ENCODE measurements at regions not wholly inside any gene's neighbourhood (a gene's known extent, or its start where the extent isn't known, plus 50 kb on each side); places are given as distances from the start of the nearest gene placed in this dataset.

- no peak overlapping the region for H3K4me2 ChIP-seq (ENCODE audit: low read length)
- H3K9me3 ChIP-seq (ENCODE audit: control insufficient read depth, insufficient read depth, low read length), result no peaks in the 10 kb centered on the region
- no peak overlapping the region for H3K27ac ChIP-seq (ENCODE audit: low read depth, low read length)
- no peaks in the 10 kb centered on the region for H3K36me3 ChIP-seq (ENCODE audit: control insufficient read depth, low read length)
- no peak overlapping the region for H3K4me3 ChIP-seq (ENCODE audit: low read length)
- no peaks in the 10 kb centered on the region for H3K27me3 ChIP-seq (ENCODE audit: control insufficient read depth, low read length)
- H3K4me1 ChIP-seq (ENCODE audit: control insufficient read depth, low read length), result peaks cover 21% of the 10 kb centered on the region
- no peaks in the 10 kb centered on the region for H3K79me2 ChIP-seq (ENCODE audit: control insufficient read depth, low read length)
- no peaks in the 10 kb centered on the region for H3K9me2 ChIP-seq (replicated peaks; ENCODE audit: control insufficient read depth, low read length)
- H3F3A ChIP-seq (ENCODE audit: control insufficient read depth, insufficient read depth), result no peaks in the 10 kb centered on the region
- TF ChIP-seq, protein P1, sequence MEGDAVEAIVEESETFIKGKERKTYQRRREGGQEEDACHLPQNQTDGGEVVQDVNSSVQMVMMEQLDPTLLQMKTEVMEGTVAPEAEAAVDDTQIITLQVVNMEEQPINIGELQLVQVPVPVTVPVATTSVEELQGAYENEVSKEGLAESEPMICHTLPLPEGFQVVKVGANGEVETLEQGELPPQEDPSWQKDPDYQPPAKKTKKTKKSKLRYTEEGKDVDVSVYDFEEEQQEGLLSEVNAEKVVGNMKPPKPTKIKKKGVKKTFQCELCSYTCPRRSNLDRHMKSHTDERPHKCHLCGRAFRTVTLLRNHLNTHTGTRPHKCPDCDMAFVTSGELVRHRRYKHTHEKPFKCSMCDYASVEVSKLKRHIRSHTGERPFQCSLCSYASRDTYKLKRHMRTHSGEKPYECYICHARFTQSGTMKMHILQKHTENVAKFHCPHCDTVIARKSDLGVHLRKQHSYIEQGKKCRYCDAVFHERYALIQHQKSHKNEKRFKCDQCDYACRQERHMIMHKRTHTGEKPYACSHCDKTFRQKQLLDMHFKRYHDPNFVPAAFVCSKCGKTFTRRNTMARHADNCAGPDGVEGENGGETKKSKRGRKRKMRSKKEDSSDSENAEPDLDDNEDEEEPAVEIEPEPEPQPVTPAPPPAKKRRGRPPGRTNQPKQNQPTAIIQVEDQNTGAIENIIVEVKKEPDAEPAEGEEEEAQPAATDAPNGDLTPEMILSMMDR (IDR thresholded peaks at IDR 0.05; ENCODE audit: low read depth, low read length, poor library complexity, severe bottlenecking), result no peak
- no peak for TF ChIP-seq EZH2phosphoT487 (IDR thresholded peaks at IDR 0.05; ENCODE audit: borderline replicate concordance, low read length)
- no peaks in the 10 kb centered on the region for H4K20me1 ChIP-seq (ENCODE audit: control insufficient read depth, insufficient read depth, low read depth, low read length)
These were observed 432.1 kb downstream of the LPIN1 start for GRCh38 chr2:12178289-12179080.

- Histone ChIP-seq H3K4me1 (ENCODE audit: control insufficient read depth, low read length) (peaks cover 21% of the 10 kb centered on the region), H3F3A (ENCODE audit: control insufficient read depth, insufficient read depth) (no peaks in the 10 kb centered on the region), H3K9me3 (ENCODE audit: control insufficient read depth, insufficient read depth, low read length) (no peaks in the 10 kb centered on the region), H4K20me1 (ENCODE audit: control insufficient read depth, insufficient read depth, low read depth, low read length) (no peaks in the 10 kb centered on the region), H3K27ac (ENCODE audit: low read depth, low read length) (no peak overlapping the region), H3K27me3 (ENCODE audit: control insufficient read depth, low read length) (no peaks in the 10 kb centered on the region), H3K4me3 (ENCODE audit: low read length) (no peak overlapping the region), H3K36me3 (ENCODE audit: control insufficient read depth, low read length) (no peaks in the 10 kb centered on the region), H3K4me2 (ENCODE audit: low read length) (no peak overlapping the region), H3K79me2 (ENCODE audit: control insufficient read depth, low read length) (no peaks in the 10 kb centered on the region), H3K9me2 (replicated peaks; ENCODE audit: control insufficient read depth, low read length) (no peaks in the 10 kb centered on the region)
- TF ChIP-seq EZH2phosphoT487 (IDR thresholded peaks at IDR 0.05; ENCODE audit: borderline replicate concordance, low read length), result no peak
- TF ChIP-seq, protein P1 (IDR thresholded peaks at IDR 0.05; ENCODE audit: low read depth, low read length, poor library complexity, severe bottlenecking), result no peak
These were observed 433.6 kb downstream of the LPIN1 start for GRCh38 chr2:12180031-12180430.

GRCh38 chr2:12183032-12183645 lies 436.7 kb downstream of the LPIN1 start:
- Histone ChIP-seq H3K36me3 (ENCODE audit: control insufficient read depth, low read length) (no peaks in the 10 kb centered on the region), H3K4me2 (ENCODE audit: low read length) (no peak overlapping the region), H3K9me3 (ENCODE audit: control insufficient read depth, insufficient read depth, low read length) (no peaks in the 10 kb centered on the region), H3K4me3 (ENCODE audit: low read length) (no peak overlapping the region), H3F3A (ENCODE audit: control insufficient read depth, insufficient read depth) (no peaks in the 10 kb centered on the region), H3K79me2 (ENCODE audit: control insufficient read depth, low read length) (no peaks in the 10 kb centered on the region), H3K4me1 (ENCODE audit: control insufficient read depth, low read length) (peaks cover 3% of the 10 kb centered on the region), H3K27me3 (ENCODE audit: control insufficient read depth, low read length) (no peaks in the 10 kb centered on the region), H3K9me2 (replicated peaks; ENCODE audit: control insufficient read depth, low read length) (no peaks in the 10 kb centered on the region), H3K27ac (ENCODE audit: low read depth, low read length) (no peak overlapping the region), H4K20me1 (ENCODE audit: control insufficient read depth, insufficient read depth, low read depth, low read length) (no peaks in the 10 kb centered on the region)
- no peak for TF ChIP-seq EZH2phosphoT487 (IDR thresholded peaks at IDR 0.05; ENCODE audit: borderline replicate concordance, low read length)
- TF ChIP-seq, protein P1 (IDR thresholded peaks at IDR 0.05; ENCODE audit: low read depth, low read length, poor library complexity, severe bottlenecking), result no peak
